ENCODE measurements at regions not wholly inside any gene's neighbourhood (a gene's known extent, or its start where the extent isn't known, plus 50 kb on each side); places are given as distances from the start of the nearest gene placed in this dataset.
"Not testable (repeated sequence)": the region's sequence is repeated elsewhere in the genome, so short reads cannot be mapped to it uniquely, and the experiment has no call there.

- no TSS peak for BruUV-seq (replicated peaks)
- CTCF ChIA-PET = interaction anchor here (0.6 kb wide), 1 partner anchor 750 kb away, joined by 5 read pairs; no protein-coding TSS in a partner anchor
- no peak overlapping the region for H3K27ac Mint-ChIP-seq (ENCODE audit: low read depth, unreplicated experiment)
- no peak overlapping the region for H3K4me3 Mint-ChIP-seq (ENCODE audit: unreplicated experiment)
- TF ChIP-seq CTCF (IDR thresholded peaks at IDR 0.05; ENCODE audit: unreplicated experiment) = no peak
- intact Hi-C loops (cut with micrococcal nuclease) = no loop called here
- no peaks in the 10 kb centered on the region for H3K9me3 Mint-ChIP-seq (ENCODE audit: unreplicated experiment)
- peaks cover 17% of the 10 kb centered on the region for H3K27me3 Mint-ChIP-seq (ENCODE audit: insufficient read depth, unreplicated experiment)
- POLR2A ChIA-PET = no interaction called here
- no peaks in the 10 kb centered on the region for H3K36me3 Mint-ChIP-seq (ENCODE audit: insufficient read depth, unreplicated experiment)
- H3K4me1 Mint-ChIP-seq (ENCODE audit: insufficient read depth, unreplicated experiment) = no peaks in the 10 kb centered on the region
- no peak for DNase-seq (ENCODE audit: unreplicated experiment)
These were observed 90.3 kb downstream of the LYZL1 start for GRCh38 chr10:29379208-29379607.

- CTCF ChIA-PET = not testable (repeated sequence)
These were observed 91.1 kb downstream of the LYZL1 start for GRCh38 chr10:29379777-29380598.

GRCh38 chr10:29380599-29381511 lies 92.0 kb downstream of the LYZL1 start:
- H3K9me3 Mint-ChIP-seq (ENCODE audit: unreplicated experiment); H3K36me3 Mint-ChIP-seq (ENCODE audit: insufficient read depth, unreplicated experiment); H3K4me3 Mint-ChIP-seq (ENCODE audit: unreplicated experiment); H3K4me1 Mint-ChIP-seq (ENCODE audit: insufficient read depth, unreplicated experiment); DNase-seq (ENCODE audit: unreplicated experiment); intact Hi-C loops (cut with micrococcal nuclease); POLR2A ChIA-PET; BruUV-seq (replicated peaks); H3K27ac Mint-ChIP-seq (ENCODE audit: low read depth, unreplicated experiment): not testable (repeated sequence)
- CTCF ChIA-PET = interaction anchor here (0.7 to 0.9 kb wide), 2 partner anchors 96 to 116 kb away, joined by 3 to 4 read pairs; no protein-coding TSS in a partner anchor
- peaks cover 17% of the 10 kb centered on the region for H3K27me3 Mint-ChIP-seq (ENCODE audit: insufficient read depth, unreplicated experiment)

More at GRCh38 chr10:29379777-29380598, 91.1 kb downstream of the LYZL1 start:
- H3K4me3 Mint-ChIP-seq (ENCODE audit: unreplicated experiment); H3K27ac Mint-ChIP-seq (ENCODE audit: low read depth, unreplicated experiment); DNase-seq (ENCODE audit: unreplicated experiment); H3K36me3 Mint-ChIP-seq (ENCODE audit: insufficient read depth, unreplicated experiment); BruUV-seq (replicated peaks); H3K4me1 Mint-ChIP-seq (ENCODE audit: insufficient read depth, unreplicated experiment); intact Hi-C loops (cut with micrococcal nuclease); POLR2A ChIA-PET; H3K9me3 Mint-ChIP-seq (ENCODE audit: unreplicated experiment): not testable (repeated sequence)
- peaks cover 17% of the 10 kb centered on the region for H3K27me3 Mint-ChIP-seq (ENCODE audit: insufficient read depth, unreplicated experiment)

GRCh38 chr10:29386342-29386999 lies 97.6 kb downstream of the LYZL1 start:
- TF ChIP-seq CTCF (IDR thresholded peaks at IDR 0.05; ENCODE audit: unreplicated experiment) = peak; percentile 65
- H3K36me3 Mint-ChIP-seq (ENCODE audit: insufficient read depth, unreplicated experiment) = no peaks in the 10 kb centered on the region
- DNase-seq (ENCODE audit: unreplicated experiment) = peak; percentile 48
- no peaks in the 10 kb centered on the region for H3K4me1 Mint-ChIP-seq (ENCODE audit: insufficient read depth, unreplicated experiment)
- CTCF ChIA-PET = interaction anchor here (0.6 to 2.3 kb wide), 19 partner anchors 8 to 1539 kb away, joined by 3 to 9 read pairs (median 3); no protein-coding TSS in a partner anchor
- H3K27me3 Mint-ChIP-seq (ENCODE audit: insufficient read depth, unreplicated experiment) = peaks cover 17% of the 10 kb centered on the region
- no peak overlapping the region for H3K27ac Mint-ChIP-seq (ENCODE audit: low read depth, unreplicated experiment)
- no TSS peak for BruUV-seq (replicated peaks)
- H3K4me3 Mint-ChIP-seq (ENCODE audit: unreplicated experiment) = no peak overlapping the region
- intact Hi-C loops (cut with micrococcal nuclease) = loop anchor here (5.0 kb wide), 1 partner anchor 111 kb away; no protein-coding TSS in a partner anchor
- POLR2A ChIA-PET = interaction anchor here (0.7 kb wide), 1 partner anchor 19 kb away, joined by 4 read pairs; no protein-coding TSS in a partner anchor
- H3K9me3 Mint-ChIP-seq (ENCODE audit: unreplicated experiment) = no peaks in the 10 kb centered on the region

Measured in MCF 10A (cell line).